Loucy (cell line): ENCODE measurements at regions not wholly inside any gene's neighbourhood (a gene's known extent, or its start where the extent isn't known, plus 50 kb on each side); places are given as distances from the start of the nearest gene placed in this dataset.

Source experiments
- H2AFZ ChIP-seq: fragments of 200-600 bp; sonication (generic); 2 replicates; pipeline ENCODE4 v1.6.0; 2016; ENCODE audit warnings: antibody characterized with exemption, mild to moderate bottlenecking, low read length, moderate library complexity
- H3F3A ChIP-seq: fragments of 200-600 bp; 2 replicates; pipeline ENCODE4 v1.6.0; 2016; ENCODE audit warnings: antibody characterized with exemption, low read depth, mild to moderate bottlenecking
- H3K27me3 ChIP-seq: fragments of 200-600 bp; sonication (generic); 2 replicates; pipeline ENCODE4 v1.6.1; 2014; ENCODE audit warnings: low read length, mild to moderate bottlenecking; ENCODE audit not compliant: insufficient read depth, poor library complexity, severe bottlenecking
- H3K36me3 ChIP-seq: fragments of 200-600 bp; sonication (generic); 2 replicates; pipeline ENCODE4 v1.6.1; 2016; ENCODE audit warnings: low read length; ENCODE audit not compliant: insufficient read depth
- H3K4me1 ChIP-seq: fragments of 200-600 bp; sonication (generic); 2 replicates; pipeline ENCODE4 v1.5.1; 2014; ENCODE audit warnings: low read length, mild to moderate bottlenecking; ENCODE audit not compliant: insufficient read depth, poor library complexity, severe bottlenecking
- H3K4me2 ChIP-seq: fragments of 200-600 bp; sonication (generic); 2 replicates; pipeline ENCODE4 v1.6.0; 2014; ENCODE audit warnings: antibody characterized with exemption, low read length, low read depth, mild to moderate bottlenecking; ENCODE audit not compliant: poor library complexity, severe bottlenecking
- H3K4me3 ChIP-seq: fragments of 200-600 bp; sonication (generic); 2 replicates; pipeline ENCODE4 v1.5.1; 2014; ENCODE audit warnings: low read length, mild to moderate bottlenecking, mixed read lengths; ENCODE audit not compliant: poor library complexity, severe bottlenecking
- H3K79me2 ChIP-seq: fragments of 200-600 bp; sonication (generic); 2 replicates; pipeline ENCODE4 v1.6.1; 2014; ENCODE audit warnings: low read length; ENCODE audit not compliant: insufficient read depth
- H3K9ac ChIP-seq: fragments of 200-600 bp; sonication (generic); 2 replicates; pipeline ENCODE4 v1.6.0; 2014; ENCODE audit warnings: mild to moderate bottlenecking, low read depth, low read length, moderate library complexity; ENCODE audit not compliant: poor library complexity, severe bottlenecking
- H3K9me2 ChIP-seq: fragments of 200-600 bp; sonication (generic); replicated peaks from 2 replicates; pipeline ENCODE4 v1.6.1; 2016; ENCODE audit warnings: low read depth, low read length, mixed read lengths
- H3K9me3 ChIP-seq: fragments of 200-600 bp; sonication (generic); 2 replicates; pipeline ENCODE4 v1.6.1; 2014; ENCODE audit warnings: mild to moderate bottlenecking, antibody characterized with exemption, low read length, low read depth; ENCODE audit not compliant: insufficient read depth
- H4K20me1 ChIP-seq: fragments of 200-600 bp; sonication (generic); 2 replicates; pipeline ENCODE4 v1.6.0; 2014; ENCODE audit warnings: antibody characterized with exemption, low read length, mild to moderate bottlenecking; ENCODE audit not compliant: insufficient read depth, poor library complexity, severe bottlenecking
- EZH2phosphoT487 ChIP-seq: fragments of 200-600 bp; IDR thresholded peaks from 2 replicates; pipeline ENCODE4 v1.6.1; 2018; ENCODE audit warnings: antibody characterized with exemption, mild to moderate bottlenecking, moderate library complexity, borderline replicate concordance
- TF ChIP-seq, protein P1 (sequence below): fragments of 200-600 bp; sonication (generic); conservative IDR thresholded peaks from 2 replicates; pipeline ENCODE4 v1.5.1; 2014; ENCODE audit warnings: mild to moderate bottlenecking, antibody characterized with exemption, low read length

DNA sequence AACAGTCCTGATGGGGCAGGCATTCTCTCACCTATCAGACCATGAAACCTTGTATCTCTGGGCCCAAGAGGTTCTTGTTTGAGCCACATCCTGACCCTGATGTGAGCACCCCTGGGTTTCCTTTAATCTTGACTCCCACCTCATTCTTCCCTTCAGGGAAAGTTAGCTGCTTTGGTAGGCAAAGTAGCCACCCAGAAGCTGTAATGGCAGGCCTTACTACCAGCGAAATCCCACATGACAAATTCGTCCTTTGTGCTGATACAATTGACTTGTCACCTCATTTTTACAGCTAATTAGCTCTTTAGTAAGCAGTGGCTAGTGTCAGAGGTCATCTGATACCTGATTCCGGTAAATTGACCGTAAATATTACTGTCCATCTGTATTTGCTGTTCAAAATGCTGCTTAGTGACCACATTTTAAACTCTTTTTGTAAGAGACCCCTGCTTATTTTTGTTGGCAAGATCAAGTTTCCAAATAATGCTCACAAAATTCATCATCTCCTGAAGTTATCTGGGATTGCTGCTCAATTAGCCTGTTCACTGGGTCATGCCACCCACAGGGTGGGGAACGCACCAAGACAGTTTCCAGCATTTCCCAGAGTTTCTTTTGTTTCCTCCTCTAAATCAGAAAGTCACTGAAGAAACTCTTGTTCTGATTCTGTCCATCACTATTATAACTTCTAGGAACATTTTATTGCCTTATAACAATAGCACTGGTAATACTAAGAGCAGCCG, 329.7 kb downstream of the GPAT3 start:
- no peak overlapping the region for H3K9ac ChIP-seq
- no peaks in the 10 kb centered on the region for H3K9me3 ChIP-seq
- H3K9me2 ChIP-seq: no peaks in the 10 kb centered on the region
- no peaks in the 10 kb centered on the region for H3K27me3 ChIP-seq
- no peaks in the 10 kb centered on the region for H3K79me2 ChIP-seq
- no peaks in the 10 kb centered on the region for H3F3A ChIP-seq
- no peak for TF ChIP-seq EZH2phosphoT487
- TF ChIP-seq, protein P1, sequence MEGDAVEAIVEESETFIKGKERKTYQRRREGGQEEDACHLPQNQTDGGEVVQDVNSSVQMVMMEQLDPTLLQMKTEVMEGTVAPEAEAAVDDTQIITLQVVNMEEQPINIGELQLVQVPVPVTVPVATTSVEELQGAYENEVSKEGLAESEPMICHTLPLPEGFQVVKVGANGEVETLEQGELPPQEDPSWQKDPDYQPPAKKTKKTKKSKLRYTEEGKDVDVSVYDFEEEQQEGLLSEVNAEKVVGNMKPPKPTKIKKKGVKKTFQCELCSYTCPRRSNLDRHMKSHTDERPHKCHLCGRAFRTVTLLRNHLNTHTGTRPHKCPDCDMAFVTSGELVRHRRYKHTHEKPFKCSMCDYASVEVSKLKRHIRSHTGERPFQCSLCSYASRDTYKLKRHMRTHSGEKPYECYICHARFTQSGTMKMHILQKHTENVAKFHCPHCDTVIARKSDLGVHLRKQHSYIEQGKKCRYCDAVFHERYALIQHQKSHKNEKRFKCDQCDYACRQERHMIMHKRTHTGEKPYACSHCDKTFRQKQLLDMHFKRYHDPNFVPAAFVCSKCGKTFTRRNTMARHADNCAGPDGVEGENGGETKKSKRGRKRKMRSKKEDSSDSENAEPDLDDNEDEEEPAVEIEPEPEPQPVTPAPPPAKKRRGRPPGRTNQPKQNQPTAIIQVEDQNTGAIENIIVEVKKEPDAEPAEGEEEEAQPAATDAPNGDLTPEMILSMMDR: no peak
- H4K20me1 ChIP-seq: no peaks in the 10 kb centered on the region
- H3K4me3 ChIP-seq: no peak overlapping the region
- H2AFZ ChIP-seq: no peak overlapping the region
- H3K4me1 ChIP-seq: no peaks in the 10 kb centered on the region
- H3K4me2 ChIP-seq: no peak overlapping the region
- H3K36me3 ChIP-seq: no peaks in the 10 kb centered on the region

DNA sequence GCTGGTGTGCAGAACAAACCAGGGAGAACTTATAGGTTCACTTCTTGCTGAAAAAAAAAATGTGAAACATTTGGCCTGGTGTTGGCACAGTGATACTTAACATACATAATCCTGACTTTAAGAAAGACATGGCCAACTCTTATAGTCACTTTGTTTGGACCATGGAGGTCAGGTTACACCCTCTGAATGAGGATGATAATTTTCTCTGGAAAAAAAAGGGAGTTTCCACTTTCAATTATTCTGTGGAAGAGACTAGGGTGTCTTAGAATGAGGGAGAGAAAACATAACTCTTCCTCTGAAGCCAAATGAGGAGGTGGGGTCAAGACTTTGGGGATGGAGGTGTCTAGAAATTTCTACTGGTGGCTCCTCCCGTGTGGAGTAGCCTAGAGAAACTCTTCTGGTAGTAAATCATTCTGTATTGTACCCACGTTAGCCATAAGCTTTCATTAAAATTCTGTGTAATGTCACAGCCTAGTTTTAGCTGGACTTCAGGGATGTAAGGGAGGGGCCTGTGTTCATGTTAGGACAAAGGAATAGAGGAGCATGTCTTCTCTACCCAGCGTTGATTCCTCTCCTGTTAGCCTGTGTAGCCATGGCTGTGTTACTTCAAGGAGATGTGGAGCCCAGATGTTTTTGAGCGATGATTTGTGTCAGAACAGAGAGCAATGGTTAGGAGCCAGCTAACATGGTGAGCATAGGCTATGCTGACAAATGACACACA, 328.3 kb downstream of the GPAT3 start:
- H3K9me2 ChIP-seq: no peaks in the 10 kb centered on the region
- TF ChIP-seq, protein P1: no peak
- no peak for TF ChIP-seq EZH2phosphoT487
- H3K27me3 ChIP-seq: no peaks in the 10 kb centered on the region
- H3F3A ChIP-seq: no peaks in the 10 kb centered on the region
- no peak overlapping the region for H3K4me2 ChIP-seq
- H3K4me1 ChIP-seq: no peaks in the 10 kb centered on the region
- H2AFZ ChIP-seq: no peak overlapping the region
- no peaks in the 10 kb centered on the region for H4K20me1 ChIP-seq
- H3K4me3 ChIP-seq: no peak overlapping the region
- no peaks in the 10 kb centered on the region for H3K9me3 ChIP-seq
- no peaks in the 10 kb centered on the region for H3K79me2 ChIP-seq
- H3K36me3 ChIP-seq: no peaks in the 10 kb centered on the region
- H3K9ac ChIP-seq: no peak overlapping the region

DNA sequence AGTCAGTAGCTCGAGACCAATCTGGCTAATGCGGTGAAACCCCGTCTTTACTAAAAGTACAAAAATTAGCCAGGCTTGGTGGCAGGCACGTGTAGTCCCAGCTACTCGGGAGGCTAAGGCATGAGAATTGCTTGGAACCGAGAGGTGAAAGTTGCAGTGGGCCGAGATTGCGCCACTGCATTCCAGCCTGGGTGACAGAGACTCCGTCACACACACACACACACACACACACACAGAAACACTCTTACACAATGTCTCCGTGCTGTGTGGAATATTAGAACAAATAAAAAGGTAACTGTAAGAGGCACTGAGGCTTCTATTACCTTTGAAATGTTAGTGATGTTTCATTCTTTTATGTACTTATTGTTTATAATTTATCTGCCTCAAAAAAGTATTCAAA, 326.6 kb downstream of the GPAT3 start:
- TF ChIP-seq EZH2phosphoT487: no peak
- TF ChIP-seq, protein P1: no peak

More for the DNA sequence above, 326.6 kb downstream of the GPAT3 start:
- Histone ChIP-seq H4K20me1 (no peaks in the 10 kb centered on the region), H3K9me3 (no peaks in the 10 kb centered on the region), H3K9me2 (no peaks in the 10 kb centered on the region), H3K79me2 (no peaks in the 10 kb centered on the region), H3K9ac (no peak overlapping the region), H3K4me2 (no peak overlapping the region), H3K27me3 (no peaks in the 10 kb centered on the region), H3F3A (no peaks in the 10 kb centered on the region), H2AFZ (no peak overlapping the region), H3K4me3 (no peak overlapping the region), H3K36me3 (no peaks in the 10 kb centered on the region), H3K4me1 (no peaks in the 10 kb centered on the region)
